Upper lobe of left lung (tissue), 6 donors: ENCODE measurements at regions not wholly inside any gene's neighbourhood (a gene's known extent, or its start where the extent isn't known, plus 50 kb on each side); places are given as distances from the start of the nearest gene placed in this dataset.

Source experiments
- ATAC-seq, 2 donors: fragments of 200-7000 bp; cut with Tn5 transposase; one replicate each; pipeline ENCODE4 v1.9.1; 2022; ENCODE audit warnings: mild to moderate bottlenecking in 2 of 2, moderate library complexity in 2 of 2; ENCODE audit not compliant: low FRiP score in 2 of 2
- DNase-seq, 2 donors: peaks; one replicate each; pipeline ENCODE4 v3.0.0-alpha.2; 2019 to 2020
- H3K27ac ChIP-seq, 4 donors: fragments of 200-600 bp; sonication (generic); one replicate each; pipeline ENCODE4 v1.5.1; 2016 to 2019
- H3K27me3 ChIP-seq, 4 donors: fragments of 200-600 bp; sonication (generic); one replicate each; pipeline ENCODE4 v1.5.1; 2017 to 2019
- H3K36me3 ChIP-seq, 4 donors: fragments of 200-600 bp; sonication (generic); one replicate each; pipeline ENCODE4 v1.5.1; 2016 to 2019
- H3K4me1 ChIP-seq, 4 donors: fragments of 200-600 bp; sonication (generic); one replicate each; pipeline ENCODE4 v1.5.1; 2018 to 2019
- H3K4me3 ChIP-seq, 4 donors: fragments of 200-600 bp; sonication (generic); one replicate each; pipeline ENCODE4 v1.5.1; 2017 to 2019; ENCODE audit warnings: mild to moderate bottlenecking in 2 of 4, moderate library complexity in 1 of 4
- H3K9me3 ChIP-seq, 4 donors: fragments of 200-600 bp; sonication (generic); one replicate each; pipeline ENCODE4 v1.5.1; 2018 to 2019
- EP300 ChIP-seq, 4 donors: sonication (generic); formaldehyde crosslinking; IDR thresholded peaks; one replicate each; pipeline ENCODE4 v1.5.1; 2017; ENCODE audit warnings: antibody characterized with exemption in 4 of 4, control low read depth in 2 of 4
- POLR2A ChIP-seq, 4 donors: fragments of 450-650 bp; IDR thresholded peaks; one replicate each; pipeline ENCODE4 v1.5.1; 2016 to 2017; ENCODE audit warnings: antibody characterized with exemption in 4 of 4, mild to moderate bottlenecking in 2 of 4
- POLR2AphosphoS5 ChIP-seq, 2 donors: sonication (generic); formaldehyde crosslinking; IDR thresholded peaks; one replicate each; pipeline ENCODE4 v1.5.1; 2017; ENCODE audit warnings: antibody characterized with exemption in 2 of 2
- WGBS, 2 donors: methylation state at CpG; one replicate each; pipeline ENCODE4 v1.1.5; 2017 to 2018; 5-methylcytosine and 5-hydroxymethylcytosine counted together
- TF ChIP-seq, protein P1 (sequence below), 6 experiments: fragments of 450-650 bp in 4 of 6; fragments of 200-600 bp in 2 of 6; sonication (generic) in 2 of 6; IDR thresholded peaks; one replicate each; pipeline ENCODE4 v1.5.1; 2016 to 2019; ENCODE audit warnings: antibody characterized with exemption in 6 of 6
- donor health status: DM: no; HTN: no; CAD: no; lungs with moderate emphysema.
- donor health status: DM: no; HTN: yes; CAD: no; lungs with severe emphysema.

DNA sequence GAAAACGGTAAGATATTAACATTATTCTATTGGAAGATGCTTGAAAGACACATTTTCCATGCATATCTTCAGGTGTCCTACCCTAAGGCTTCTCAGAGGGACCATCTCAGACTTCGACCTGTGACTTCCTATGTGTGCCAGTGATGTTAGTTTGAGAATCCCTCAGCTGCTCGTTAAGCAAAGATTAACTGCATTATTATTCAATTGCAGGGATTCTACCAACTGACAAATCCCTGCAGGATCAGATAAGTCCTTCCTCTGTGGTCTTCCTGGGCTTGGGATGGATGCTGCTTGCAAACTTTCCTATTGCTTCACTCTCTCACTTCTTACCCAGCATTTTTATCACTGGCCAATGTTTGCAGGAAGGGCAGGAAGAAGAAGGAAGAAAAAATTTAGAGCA is 83.0 kb upstream of the PPARGC1A start:
- no peak for ATAC-seq
- no peak for DNase-seq
- 57 to 68% methylated on average over 3 of the region's 3 CpGs for WGBS, 2 donors
- Histone ChIP-seq H3K4me1 (no peaks in the 10 kb centered on the region), H3K36me3 (no peaks in the 10 kb centered on the region), H3K27ac (no peak overlapping the region), H3K4me3 (no peak overlapping the region), H3K27me3 (no peaks in the 10 kb centered on the region), H3K9me3 (no peaks in the 10 kb centered on the region)
- TF ChIP-seq POLR2A (IDR thresholded peaks at IDR 0.05) (no peak), POLR2AphosphoS5 (IDR thresholded peaks at IDR 0.05) (no peak), EP300 (IDR thresholded peaks at IDR 0.05) (no peak)
- TF ChIP-seq, protein P1, sequence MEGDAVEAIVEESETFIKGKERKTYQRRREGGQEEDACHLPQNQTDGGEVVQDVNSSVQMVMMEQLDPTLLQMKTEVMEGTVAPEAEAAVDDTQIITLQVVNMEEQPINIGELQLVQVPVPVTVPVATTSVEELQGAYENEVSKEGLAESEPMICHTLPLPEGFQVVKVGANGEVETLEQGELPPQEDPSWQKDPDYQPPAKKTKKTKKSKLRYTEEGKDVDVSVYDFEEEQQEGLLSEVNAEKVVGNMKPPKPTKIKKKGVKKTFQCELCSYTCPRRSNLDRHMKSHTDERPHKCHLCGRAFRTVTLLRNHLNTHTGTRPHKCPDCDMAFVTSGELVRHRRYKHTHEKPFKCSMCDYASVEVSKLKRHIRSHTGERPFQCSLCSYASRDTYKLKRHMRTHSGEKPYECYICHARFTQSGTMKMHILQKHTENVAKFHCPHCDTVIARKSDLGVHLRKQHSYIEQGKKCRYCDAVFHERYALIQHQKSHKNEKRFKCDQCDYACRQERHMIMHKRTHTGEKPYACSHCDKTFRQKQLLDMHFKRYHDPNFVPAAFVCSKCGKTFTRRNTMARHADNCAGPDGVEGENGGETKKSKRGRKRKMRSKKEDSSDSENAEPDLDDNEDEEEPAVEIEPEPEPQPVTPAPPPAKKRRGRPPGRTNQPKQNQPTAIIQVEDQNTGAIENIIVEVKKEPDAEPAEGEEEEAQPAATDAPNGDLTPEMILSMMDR (IDR thresholded peaks at IDR 0.05): no peak

DNA sequence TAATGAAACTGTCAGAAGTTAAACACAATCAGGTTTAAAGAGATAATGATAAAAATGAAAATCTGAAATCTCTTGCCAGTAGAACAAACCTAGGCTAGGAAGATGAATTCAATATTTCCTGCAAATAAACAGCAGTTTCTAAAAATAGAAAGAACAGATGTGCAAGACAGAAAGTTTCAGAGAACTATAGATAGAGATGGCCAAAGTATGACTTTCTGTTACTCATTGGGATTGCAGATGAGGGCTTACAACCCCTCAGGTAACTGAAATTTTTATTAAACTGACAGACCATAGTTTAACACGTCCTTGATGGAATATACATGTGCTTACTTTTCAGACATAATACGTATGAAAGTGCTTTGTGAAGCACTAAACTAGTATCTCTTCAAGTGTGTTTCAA is 82.3 kb upstream of the PPARGC1A start:
- DNase-seq: no peak
- no peaks in the 10 kb centered on the region for H3K27me3 ChIP-seq
- H3K4me1 ChIP-seq: no peaks in the 10 kb centered on the region
- ATAC-seq: no peak
- no peak overlapping the region for H3K27ac ChIP-seq
- TF ChIP-seq, protein P1 (IDR thresholded peaks at IDR 0.05): no peak
- no peak for TF ChIP-seq POLR2AphosphoS5 (IDR thresholded peaks at IDR 0.05)
- no peak for TF ChIP-seq EP300 (IDR thresholded peaks at IDR 0.05)
- no peak for TF ChIP-seq POLR2A (IDR thresholded peaks at IDR 0.05)
- no peaks in the 10 kb centered on the region for H3K36me3 ChIP-seq
- WGBS, 2 donors: 62 to 69% methylated on average over 2 of the region's 2 CpGs
- H3K4me3 ChIP-seq: no peak overlapping the region
- no peaks in the 10 kb centered on the region for H3K9me3 ChIP-seq

DNA sequence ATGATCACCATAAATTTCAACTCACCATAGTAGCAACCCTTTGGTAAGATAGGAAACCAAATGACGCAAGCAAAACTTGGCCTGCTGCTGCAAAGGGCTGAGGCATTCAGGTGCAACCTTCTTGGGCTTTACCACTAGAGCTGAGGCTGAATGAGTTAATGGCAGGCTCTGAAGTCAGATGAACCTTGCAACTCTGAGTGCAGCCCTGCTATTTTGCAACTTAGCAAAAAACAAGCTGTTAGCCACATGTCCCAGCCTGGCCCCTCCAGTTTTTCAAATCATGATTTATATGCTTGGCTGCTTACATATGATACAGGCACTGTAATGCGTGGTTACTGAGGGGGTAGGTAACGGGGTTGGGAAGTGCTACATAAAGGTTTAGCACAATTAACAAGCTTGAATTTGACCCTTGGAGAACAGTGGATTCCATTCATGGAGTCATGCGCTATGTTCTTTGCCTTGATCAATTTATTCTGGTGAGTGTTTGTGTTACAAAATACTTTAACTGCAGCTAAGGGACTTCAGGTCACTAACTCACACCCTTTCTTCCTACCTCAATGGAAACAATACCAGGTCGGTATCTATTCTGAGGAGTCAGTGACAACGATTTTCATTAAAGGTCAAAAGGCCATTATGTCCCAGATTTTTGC is 80.5 kb upstream of the PPARGC1A start:
- WGBS, 2 donors: 69 to 79% methylated on average over 6 of the region's 6 CpGs
- no peaks in the 10 kb centered on the region for H3K27me3 ChIP-seq
- H3K4me1 ChIP-seq: no peaks in the 10 kb centered on the region
- ATAC-seq (no peak), DNase-seq (no peak)
- H3K9me3 ChIP-seq: no peaks in the 10 kb centered on the region
- no peaks in the 10 kb centered on the region for H3K36me3 ChIP-seq
- no peak overlapping the region for H3K27ac ChIP-seq
- TF ChIP-seq POLR2AphosphoS5 (IDR thresholded peaks at IDR 0.05): no peak
- TF ChIP-seq EP300 (IDR thresholded peaks at IDR 0.05): no peak
- TF ChIP-seq, protein P1 (IDR thresholded peaks at IDR 0.05): no peak
- no peak for TF ChIP-seq POLR2A (IDR thresholded peaks at IDR 0.05)
- H3K4me3 ChIP-seq: no peak overlapping the region

DNA sequence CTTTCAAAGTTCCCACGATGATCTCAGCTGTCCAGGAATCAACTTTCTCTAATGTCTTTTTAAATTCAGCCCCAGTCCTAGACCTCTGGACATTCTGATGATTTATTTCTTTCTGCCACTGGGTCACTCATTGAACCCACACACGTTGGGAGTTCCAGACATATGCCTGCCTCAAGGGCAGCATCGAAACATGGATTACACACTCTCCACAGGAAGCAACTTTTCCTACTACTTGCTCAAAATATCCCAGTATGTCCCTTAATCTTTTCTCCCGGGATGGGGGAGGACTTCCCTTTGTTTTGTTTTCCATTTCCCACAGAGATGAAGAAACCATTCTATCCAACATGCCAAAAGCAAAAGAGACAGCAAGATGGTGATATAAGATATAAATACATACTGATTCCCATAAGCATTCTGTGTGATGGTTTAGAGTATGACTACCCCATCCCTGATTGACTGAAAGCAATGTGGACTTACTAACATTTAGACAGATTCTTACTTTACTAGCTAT is 79.8 kb upstream of the PPARGC1A start:
- Histone ChIP-seq H3K36me3 (no peaks in the 10 kb centered on the region), H3K4me1 (no peaks in the 10 kb centered on the region), H3K27me3 (no peaks in the 10 kb centered on the region), H3K9me3 (no peaks in the 10 kb centered on the region), H3K27ac (no peak overlapping the region), H3K4me3 (no peak overlapping the region)
- 43 to 44% methylated on average over 4 of the region's 4 CpGs for WGBS, 2 donors
- ATAC-seq: no peak
- TF ChIP-seq POLR2A (IDR thresholded peaks at IDR 0.05) (no peak), EP300 (IDR thresholded peaks at IDR 0.05) (no peak), POLR2AphosphoS5 (IDR thresholded peaks at IDR 0.05) (no peak)
- TF ChIP-seq, protein P1 (IDR thresholded peaks at IDR 0.05): no peak
- no peak for DNase-seq

DNA sequence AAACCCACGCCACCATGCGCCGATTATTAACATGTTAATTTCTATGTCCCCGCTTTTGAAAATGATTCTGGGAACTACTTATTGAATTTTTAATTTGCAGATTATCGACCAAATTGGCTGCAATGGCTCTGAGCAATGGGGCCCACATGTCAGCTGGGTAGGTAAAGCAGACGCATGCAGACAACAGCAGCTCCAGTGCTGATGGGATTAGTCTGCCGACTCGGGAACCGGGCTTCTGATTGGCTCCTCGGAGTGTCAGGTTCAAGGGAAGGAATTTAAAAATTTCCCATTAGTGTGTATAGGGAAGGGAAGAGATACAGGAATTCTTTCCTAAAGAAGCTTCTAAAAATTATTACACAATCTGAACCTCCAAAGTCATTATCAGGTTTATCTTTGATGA is 77.4 kb upstream of the PPARGC1A start:
- Histone ChIP-seq H3K9me3 (no peaks in the 10 kb centered on the region), H3K27me3 (no peaks in the 10 kb centered on the region), H3K27ac (no peak overlapping the region), H3K4me1 (no peaks in the 10 kb centered on the region), H3K36me3 (no peaks in the 10 kb centered on the region), H3K4me3 (no peak overlapping the region)
- 96 to 97% methylated on average over 10 of the region's 10 CpGs for WGBS, 2 donors
- ATAC-seq: no peak
- TF ChIP-seq, protein P1 (IDR thresholded peaks at IDR 0.05): no peak
- TF ChIP-seq POLR2A (IDR thresholded peaks at IDR 0.05): no peak
- no peak for TF ChIP-seq EP300 (IDR thresholded peaks at IDR 0.05)
- no peak for TF ChIP-seq POLR2AphosphoS5 (IDR thresholded peaks at IDR 0.05)
- no peak for DNase-seq
